Neural progenitor cell (in vitro differentiated cells): ENCODE measurements at regions not wholly inside any gene's neighbourhood (a gene's known extent, or its start where the extent isn't known, plus 50 kb on each side); places are given as distances from the start of the nearest gene placed in this dataset.

ENCODE experiments used
- DNase-seq: peaks from one replicate; pipeline ENCODE4 v3.0.0-alpha.2; 2016; ENCODE audit warnings: low spot score
- H2AFZ ChIP-seq: fragments of 200-600 bp; sonication (generic); replicated peaks from 2 replicates; pipeline ENCODE4 v1.6.1; 2016; ENCODE audit warnings: antibody characterized with exemption
- H3F3A ChIP-seq: fragments of 200-600 bp; sonication (generic); 2 replicates; pipeline ENCODE4 v1.6.1; 2016; ENCODE audit warnings: antibody characterized with exemption, low read depth
- H3K27ac ChIP-seq: fragments of 200-600 bp; sonication (generic); 2 replicates; pipeline ENCODE4 v1.5.1; 2016; ENCODE audit warnings: mild to moderate bottlenecking
- H3K27me3 ChIP-seq: fragments of 200-600 bp; sonication (generic); 2 replicates; pipeline ENCODE4 v1.6.1; 2016; ENCODE audit warnings: mild to moderate bottlenecking, moderate library complexity
- H3K36me3 ChIP-seq: fragments of 200-600 bp; sonication (generic); 2 replicates; pipeline ENCODE4 v1.5.1; 2016
- H3K4me1 ChIP-seq: fragments of 200-600 bp; sonication (generic); 2 replicates; pipeline ENCODE4 v1.6.1; 2016; ENCODE audit warnings: mixed run types
- H3K4me2 ChIP-seq: fragments of 200-600 bp; sonication (generic); 2 replicates; pipeline ENCODE4 v1.6.1; 2016
- H3K4me3 ChIP-seq: fragments of 200-600 bp; sonication (generic); 2 replicates; pipeline ENCODE4 v1.5.1; 2016
- H3K79me2 ChIP-seq: fragments of 200-600 bp; sonication (generic); 2 replicates; pipeline ENCODE4 v1.6.1; 2016; ENCODE audit warnings: low read depth
- H3K9ac ChIP-seq: fragments of 200-600 bp; sonication (generic); 2 replicates; pipeline ENCODE4 v1.6.1; 2016
- H3K9me3 ChIP-seq: fragments of 200-600 bp; sonication (generic); 2 replicates; pipeline ENCODE4 v1.5.1; 2016; ENCODE audit warnings: low read depth
- H4K20me1 ChIP-seq: fragments of 200-600 bp; sonication (generic); 2 replicates; pipeline ENCODE4 v1.6.1; 2016; ENCODE audit warnings: low read depth
- H3K27ac Mint-ChIP-seq: 3 replicates; pipeline ENCODE4 v1.8.0; 2021; ENCODE audit warnings: mixed read lengths
- H3K27me3 Mint-ChIP-seq: 2 replicates; pipeline ENCODE4 v1.8.0; 2022; ENCODE audit warnings: low read depth, mild to moderate bottlenecking, inconsistent platforms, moderate library complexity, mixed read lengths; ENCODE audit not compliant: insufficient read depth
- H3K36me3 Mint-ChIP-seq: 3 replicates; pipeline ENCODE4 v1.8.0; 2021; ENCODE audit warnings: mixed read lengths
- H3K4me1 Mint-ChIP-seq: 3 replicates; pipeline ENCODE4 v1.8.0; 2021; ENCODE audit warnings: mixed read lengths
- H3K4me3 Mint-ChIP-seq: 3 replicates; pipeline ENCODE4 v1.8.0; 2021; ENCODE audit warnings: mild to moderate bottlenecking, moderate library complexity, mixed read lengths
- H3K9me3 Mint-ChIP-seq: 3 replicates; pipeline ENCODE4 v1.8.0; 2020; ENCODE audit warnings: mixed read lengths
- EZH2 ChIP-seq: fragments of 200-600 bp; sonication (generic); IDR thresholded peaks from 2 replicates; pipeline ENCODE4 v1.6.1; 2017; ENCODE audit warnings: antibody characterized with exemption, mild to moderate bottlenecking, moderate library complexity
- EZH2phosphoT487 ChIP-seq: fragments of 200-600 bp; sonication (generic); IDR thresholded peaks from 2 replicates; pipeline ENCODE4 v1.6.1; 2017; ENCODE audit warnings: antibody characterized with exemption
- TF ChIP-seq, protein P1 (sequence below): fragments of 200-600 bp; sonication (generic); IDR thresholded peaks from 2 replicates; pipeline ENCODE4 v1.5.1; 2017; ENCODE audit warnings: antibody characterized with exemption, mild to moderate bottlenecking

GRCh38 chr4:42712854-42713253 is 55.9 kb upstream of the ATP8A1 start:
- H3K4me3 Mint-ChIP-seq, result no peak overlapping the region
- no peaks in the 10 kb centered on the region for H3K9me3 Mint-ChIP-seq
- H3K27me3 Mint-ChIP-seq, result no peaks in the 10 kb centered on the region
- H3K27ac ChIP-seq, result no peak overlapping the region
- H3K79me2 ChIP-seq, result no peaks in the 10 kb centered on the region
- H4K20me1 ChIP-seq, result no peaks in the 10 kb centered on the region
- H3K9ac ChIP-seq, result no peak overlapping the region
- no peak for TF ChIP-seq EZH2phosphoT487
- TF ChIP-seq, protein P1, sequence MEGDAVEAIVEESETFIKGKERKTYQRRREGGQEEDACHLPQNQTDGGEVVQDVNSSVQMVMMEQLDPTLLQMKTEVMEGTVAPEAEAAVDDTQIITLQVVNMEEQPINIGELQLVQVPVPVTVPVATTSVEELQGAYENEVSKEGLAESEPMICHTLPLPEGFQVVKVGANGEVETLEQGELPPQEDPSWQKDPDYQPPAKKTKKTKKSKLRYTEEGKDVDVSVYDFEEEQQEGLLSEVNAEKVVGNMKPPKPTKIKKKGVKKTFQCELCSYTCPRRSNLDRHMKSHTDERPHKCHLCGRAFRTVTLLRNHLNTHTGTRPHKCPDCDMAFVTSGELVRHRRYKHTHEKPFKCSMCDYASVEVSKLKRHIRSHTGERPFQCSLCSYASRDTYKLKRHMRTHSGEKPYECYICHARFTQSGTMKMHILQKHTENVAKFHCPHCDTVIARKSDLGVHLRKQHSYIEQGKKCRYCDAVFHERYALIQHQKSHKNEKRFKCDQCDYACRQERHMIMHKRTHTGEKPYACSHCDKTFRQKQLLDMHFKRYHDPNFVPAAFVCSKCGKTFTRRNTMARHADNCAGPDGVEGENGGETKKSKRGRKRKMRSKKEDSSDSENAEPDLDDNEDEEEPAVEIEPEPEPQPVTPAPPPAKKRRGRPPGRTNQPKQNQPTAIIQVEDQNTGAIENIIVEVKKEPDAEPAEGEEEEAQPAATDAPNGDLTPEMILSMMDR, result no peak
- TF ChIP-seq EZH2, result no peak
- H3K27ac Mint-ChIP-seq, result no peak overlapping the region
- H3K27me3 ChIP-seq, result no peaks in the 10 kb centered on the region
- no peak overlapping the region for H2AFZ ChIP-seq
- H3F3A ChIP-seq, result no peaks in the 10 kb centered on the region
- H3K36me3 Mint-ChIP-seq, result no peaks in the 10 kb centered on the region
- peak overlapping the region; percentile 15 for H3K4me2 ChIP-seq
- peak; percentile 43 for DNase-seq
- H3K4me3 ChIP-seq, result no peak overlapping the region
- H3K4me1 ChIP-seq, result peaks cover 21% of the 10 kb centered on the region
- no peaks in the 10 kb centered on the region for H3K36me3 ChIP-seq
- H3K4me1 Mint-ChIP-seq, result peaks cover 24% of the 10 kb centered on the region
- no peaks in the 10 kb centered on the region for H3K9me3 ChIP-seq

- H3K27ac Mint-ChIP-seq, result no peak overlapping the region
- H3K9me3 Mint-ChIP-seq, result no peaks in the 10 kb centered on the region
- Histone ChIP-seq H3K4me3 (no peak overlapping the region), H2AFZ (no peak overlapping the region), H3K36me3 (no peaks in the 10 kb centered on the region), H3K9ac (no peak overlapping the region), H3K4me2 (no peak overlapping the region), H3K9me3 (no peaks in the 10 kb centered on the region), H3K27ac (no peak overlapping the region), H3F3A (no peaks in the 10 kb centered on the region), H3K79me2 (no peaks in the 10 kb centered on the region), H3K27me3 (no peaks in the 10 kb centered on the region), H3K4me1 (peaks cover 21% of the 10 kb centered on the region), H4K20me1 (no peaks in the 10 kb centered on the region)
- H3K27me3 Mint-ChIP-seq, result no peaks in the 10 kb centered on the region
- no peak for TF ChIP-seq EZH2
- TF ChIP-seq, protein P1, result no peak
- no peak for TF ChIP-seq EZH2phosphoT487
- no peaks in the 10 kb centered on the region for H3K36me3 Mint-ChIP-seq
- DNase-seq, result no peak
- peaks cover 21% of the 10 kb centered on the region for H3K4me1 Mint-ChIP-seq
- H3K4me3 Mint-ChIP-seq, result no peak overlapping the region
Measured at GRCh38 chr4:42711496-42711895, 54.6 kb upstream of the ATP8A1 start.

DNA sequence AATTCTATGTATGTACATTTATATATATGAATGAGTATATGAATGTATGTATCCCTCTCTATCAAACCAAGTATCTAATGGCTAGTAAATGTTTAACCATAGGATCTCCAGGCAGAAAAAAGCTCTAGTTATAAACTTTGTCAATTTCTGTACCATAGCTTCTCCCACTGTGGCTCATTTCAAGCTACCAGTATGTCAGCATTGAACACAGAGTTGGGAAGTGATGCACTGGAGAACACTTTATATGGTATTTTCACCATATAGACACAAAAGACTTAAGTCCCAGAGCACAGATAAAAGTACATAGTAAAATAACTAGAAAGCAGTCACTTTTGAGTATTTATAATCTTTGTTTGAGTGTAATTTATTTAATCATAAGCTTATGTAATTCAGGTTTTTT is 53.9 kb upstream of the ATP8A1 start:
- no peak overlapping the region for H2AFZ ChIP-seq
- TF ChIP-seq, protein P1, result no peak
- TF ChIP-seq EZH2phosphoT487 (no peak), EZH2 (no peak)
- no peaks in the 10 kb centered on the region for H3K9me3 Mint-ChIP-seq
- H3K4me1 ChIP-seq, result peaks cover 21% of the 10 kb centered on the region
- no peaks in the 10 kb centered on the region for H3F3A ChIP-seq
- H3K4me3 ChIP-seq, result no peak overlapping the region
- no peak overlapping the region for H3K4me2 ChIP-seq
- no peak overlapping the region for H3K9ac ChIP-seq
- no peaks in the 10 kb centered on the region for H3K9me3 ChIP-seq
- no peaks in the 10 kb centered on the region for H3K79me2 ChIP-seq
- H3K4me1 Mint-ChIP-seq, result peaks cover 21% of the 10 kb centered on the region
- no peaks in the 10 kb centered on the region for H3K27me3 ChIP-seq
- H3K4me3 Mint-ChIP-seq, result no peak overlapping the region
- H3K36me3 Mint-ChIP-seq, result no peaks in the 10 kb centered on the region
- no peaks in the 10 kb centered on the region for H4K20me1 ChIP-seq
- H3K27ac Mint-ChIP-seq, result no peak overlapping the region
- H3K36me3 ChIP-seq, result no peaks in the 10 kb centered on the region
- H3K27ac ChIP-seq, result no peak overlapping the region
- no peaks in the 10 kb centered on the region for H3K27me3 Mint-ChIP-seq
- no peak for DNase-seq
